GM12891 (cell line): ENCODE measurements at regions not wholly inside any gene's neighbourhood (a gene's known extent, or its start where the extent isn't known, plus 50 kb on each side); places are given as distances from the start of the nearest gene placed in this dataset.

ENCODE experiments used
- POLR2A ChIP-seq: IDR thresholded peaks from 2 replicates; pipeline ENCODE4 v1.6.1; 2011; ENCODE audit warnings: low read depth, low read length, control low read depth
- SPI1 ChIP-seq: IDR thresholded peaks from 2 replicates; pipeline ENCODE4 v1.6.1; 2011; ENCODE audit warnings: low read depth, low read length, control low read depth
- TAF1 ChIP-seq: IDR thresholded peaks from 2 replicates; pipeline ENCODE4 v1.6.1; 2011; ENCODE audit warnings: low read depth, low read length, control low read depth

GRCh38 chr4:12471193-12471592, 1012.9 kb downstream of the RAB28 start:
- TF ChIP-seq TAF1 (no peak), POLR2A (no peak), SPI1 (no peak)
